Erythroblast (primary cell): ENCODE measurements at regions not wholly inside any gene's neighbourhood (a gene's known extent, or its start where the extent isn't known, plus 50 kb on each side); places are given as distances from the start of the nearest gene placed in this dataset.

ENCODE experiments used
- DNase-seq, 2 experiments: peaks; one replicate each; lab custom pipeline; 2025; lab: John Stamatoyannopoulos, UW
- GATA1 ChIP-seq: IDR thresholded peaks from 2 replicates; pipeline ENCODE4 v1.6.1; 2011; ENCODE audit warnings: low read depth, mild to moderate bottlenecking, control low read depth, low read length, moderate library complexity
- POLR2A ChIP-seq: IDR thresholded peaks from 2 replicates; pipeline ENCODE4 v1.6.1; 2011; ENCODE audit warnings: mild to moderate bottlenecking, low read length

DNA sequence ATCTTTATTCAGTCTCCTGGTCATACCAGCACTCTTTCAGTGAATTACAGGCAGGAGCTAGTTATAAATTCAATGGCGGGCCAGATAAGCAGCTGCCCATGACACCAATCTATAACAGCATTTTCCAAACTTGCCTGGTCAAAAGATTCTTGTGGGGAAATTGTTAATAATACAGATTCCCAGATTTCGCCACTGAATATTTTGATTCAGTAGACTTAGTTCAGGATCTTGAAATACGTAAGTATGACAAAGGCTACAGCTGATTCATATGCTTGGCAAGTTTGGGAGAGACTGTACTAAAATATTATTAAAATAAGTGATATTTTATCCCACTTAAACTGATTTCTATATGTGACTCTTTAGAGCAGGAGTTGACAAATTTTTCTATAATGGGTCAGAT is 119.3 kb downstream of the TMCO5A start:
- DNase-seq: no peak
- TF ChIP-seq POLR2A: no peak
- TF ChIP-seq GATA1: no peak

DNA sequence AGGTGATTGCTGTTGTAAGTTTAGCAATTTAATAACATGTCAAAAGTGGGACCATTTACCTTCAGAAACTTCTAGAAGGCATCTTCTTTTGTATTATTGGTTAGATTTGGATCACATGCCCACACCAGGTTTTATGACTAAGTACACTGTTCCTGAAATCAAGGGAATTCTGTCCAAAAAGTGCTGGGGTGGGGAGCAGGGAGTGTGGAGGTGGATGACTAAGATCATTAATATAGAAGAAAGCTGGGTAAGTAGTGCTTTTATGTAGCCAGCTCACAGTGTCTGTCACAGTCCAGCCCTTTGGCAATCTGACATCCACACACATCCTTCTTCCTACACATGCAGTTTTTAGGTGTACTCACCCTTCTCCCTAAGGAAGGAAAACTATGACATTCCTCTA is 120.0 kb downstream of the TMCO5A start:
- TF ChIP-seq POLR2A (no peak), GATA1 (no peak)
- no peak for DNase-seq

DNA sequence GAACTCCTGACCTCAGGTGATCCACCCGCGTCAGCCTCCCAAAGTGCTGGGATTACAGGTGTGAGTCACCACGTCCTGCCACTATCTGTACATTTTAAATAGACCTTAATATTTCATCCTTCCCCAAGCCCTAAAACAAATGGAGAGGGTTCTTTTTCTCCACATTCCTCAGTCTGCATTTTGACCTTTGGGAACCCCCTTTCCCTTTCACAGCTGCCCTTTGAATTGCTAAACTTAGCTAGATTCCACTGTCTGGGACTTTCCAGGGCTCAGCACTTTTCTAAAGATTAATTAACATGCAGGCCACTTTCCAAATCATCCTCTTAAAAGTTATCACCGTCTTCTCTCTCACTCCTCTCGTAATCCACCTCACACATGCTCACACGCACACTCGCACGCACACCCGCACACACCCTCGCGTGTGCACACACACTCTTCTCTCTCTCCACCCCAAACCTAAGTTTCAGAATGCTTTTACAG is 124.2 kb downstream of the TMCO5A start:
- DNase-seq: no peak
- TF ChIP-seq POLR2A: no peak
- no peak for TF ChIP-seq GATA1

DNA sequence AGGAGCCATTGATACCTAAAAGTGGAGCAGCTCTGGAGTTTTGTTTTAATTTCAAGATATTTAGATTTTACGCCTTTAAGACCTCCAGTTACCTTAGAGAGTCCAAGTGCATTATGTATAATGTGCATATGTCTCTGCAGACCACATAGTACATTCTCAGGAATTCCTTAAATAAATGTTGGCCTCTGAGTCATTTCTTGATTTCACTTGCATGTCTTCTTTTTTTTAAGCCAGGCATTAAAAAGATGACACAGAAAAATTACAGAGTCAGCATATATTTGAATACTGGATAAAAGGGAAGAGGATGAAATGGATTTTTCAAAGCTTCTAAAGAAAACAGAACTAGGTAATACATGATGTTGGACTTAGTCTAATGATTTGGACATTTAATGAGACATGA is 125.2 kb downstream of the TMCO5A start:
- DNase-seq: no peak
- TF ChIP-seq GATA1 (no peak), POLR2A (no peak)

DNA sequence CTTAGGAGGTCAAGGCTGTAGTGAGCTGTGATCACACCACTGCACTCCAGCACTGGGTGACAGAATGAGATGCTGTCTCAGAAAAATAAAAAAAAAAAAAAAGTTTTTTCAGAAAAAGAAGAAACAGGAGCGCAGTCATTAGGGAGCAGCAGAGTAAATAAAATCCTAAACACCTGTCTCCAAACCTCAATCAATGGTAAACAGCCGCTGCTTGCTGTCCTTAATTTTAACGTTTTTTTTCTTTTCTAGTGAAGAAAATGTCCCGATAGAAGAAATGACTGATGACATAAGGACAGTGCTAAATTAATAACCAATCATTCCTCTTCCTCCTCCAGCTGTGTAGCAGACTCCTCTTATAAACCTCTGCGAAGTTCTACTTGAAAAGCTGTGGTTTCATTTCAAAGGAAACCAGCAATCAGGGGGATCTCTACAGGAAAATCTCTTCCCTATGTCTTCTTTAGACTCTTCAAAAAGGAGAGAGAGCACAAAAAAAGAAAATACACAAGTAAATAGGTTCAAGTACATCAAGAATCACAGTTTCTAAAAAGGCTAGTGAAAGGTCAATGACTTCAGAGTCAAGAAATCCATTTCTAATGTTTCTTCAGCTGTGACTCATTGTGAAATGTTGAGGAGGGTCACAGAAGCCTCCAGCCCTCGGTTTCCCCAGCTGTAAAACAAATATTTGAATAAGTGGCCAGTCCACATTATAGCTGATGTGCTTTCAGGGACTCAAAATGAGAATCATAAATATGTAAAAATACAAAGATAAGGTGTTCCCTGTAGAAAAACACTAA is 127.6 kb downstream of the TMCO5A start:
- no peak for DNase-seq
- no peak for TF ChIP-seq GATA1
- TF ChIP-seq POLR2A: no peak

DNA sequence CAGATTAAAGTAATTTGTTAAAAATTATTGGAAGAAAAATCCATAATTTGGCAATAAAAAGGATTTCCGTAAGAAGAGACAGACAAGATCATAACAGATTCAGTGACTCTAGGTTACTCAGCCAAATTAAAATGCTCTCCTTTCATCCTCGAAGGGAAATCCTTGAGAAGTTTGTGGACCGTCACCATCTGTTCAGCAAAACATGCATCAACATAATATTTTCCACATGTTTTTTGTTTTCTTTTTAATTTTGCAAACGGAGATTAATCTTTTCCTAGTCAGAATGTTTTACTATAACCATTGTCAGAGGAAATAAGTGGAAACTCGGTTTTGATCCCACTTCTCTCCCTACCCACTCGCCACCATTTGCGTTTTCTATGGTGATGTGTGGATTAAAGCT is 128.3 kb downstream of the TMCO5A start:
- DNase-seq: no peak
- TF ChIP-seq GATA1 (no peak), POLR2A (no peak)

DNA sequence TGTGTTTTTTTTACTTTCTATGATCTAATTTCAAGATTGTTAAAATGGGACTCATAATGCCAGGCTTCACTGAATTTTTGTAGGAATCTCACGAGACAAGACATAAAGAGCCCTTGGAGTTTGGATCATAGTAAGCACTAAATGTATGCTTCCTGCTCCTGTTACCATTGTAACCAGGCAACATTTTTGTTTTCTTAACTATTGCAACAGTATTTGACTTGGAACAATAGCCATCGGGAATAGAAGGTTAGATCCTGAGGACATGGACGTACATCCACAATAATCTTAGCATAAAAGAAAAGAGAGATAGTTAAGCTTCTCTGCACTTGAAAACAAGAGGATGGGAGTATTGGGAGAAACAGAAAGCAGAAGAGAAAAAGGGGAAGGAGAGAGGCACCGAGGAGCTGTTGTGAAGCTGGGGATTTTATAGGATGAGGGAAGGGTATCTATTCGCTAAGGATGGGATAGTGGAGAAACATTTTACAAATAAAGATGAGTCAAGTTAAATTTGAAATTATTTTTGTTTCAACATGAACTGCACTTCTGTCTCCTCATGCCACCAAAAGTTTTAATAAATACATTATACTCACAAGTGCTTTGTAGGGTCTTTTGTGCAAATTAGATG is 131.4 kb downstream of the TMCO5A start:
- TF ChIP-seq POLR2A (no peak), GATA1 (no peak)
- DNase-seq: no peak

DNA sequence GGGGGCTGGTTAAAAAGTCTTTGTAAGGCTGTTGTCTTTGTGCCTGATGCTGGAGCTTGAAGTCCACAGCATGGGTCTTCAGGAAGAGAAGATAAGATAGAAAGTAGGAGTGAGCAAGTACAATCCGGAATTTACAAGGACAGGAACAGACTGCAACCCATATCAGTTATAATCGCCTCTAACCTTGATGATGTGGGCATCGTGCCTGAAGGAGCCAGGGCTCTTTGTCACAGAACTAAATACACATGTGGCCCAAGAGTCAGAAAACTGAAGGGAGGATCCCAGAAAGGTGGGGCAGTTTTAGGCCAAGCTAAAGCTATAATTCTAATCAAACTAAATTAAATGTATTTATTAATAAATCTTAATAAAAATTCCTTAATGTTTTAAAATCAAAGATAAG is 132.2 kb downstream of the TMCO5A start:
- no peak for TF ChIP-seq POLR2A
- TF ChIP-seq GATA1: no peak
- DNase-seq: no peak

DNA sequence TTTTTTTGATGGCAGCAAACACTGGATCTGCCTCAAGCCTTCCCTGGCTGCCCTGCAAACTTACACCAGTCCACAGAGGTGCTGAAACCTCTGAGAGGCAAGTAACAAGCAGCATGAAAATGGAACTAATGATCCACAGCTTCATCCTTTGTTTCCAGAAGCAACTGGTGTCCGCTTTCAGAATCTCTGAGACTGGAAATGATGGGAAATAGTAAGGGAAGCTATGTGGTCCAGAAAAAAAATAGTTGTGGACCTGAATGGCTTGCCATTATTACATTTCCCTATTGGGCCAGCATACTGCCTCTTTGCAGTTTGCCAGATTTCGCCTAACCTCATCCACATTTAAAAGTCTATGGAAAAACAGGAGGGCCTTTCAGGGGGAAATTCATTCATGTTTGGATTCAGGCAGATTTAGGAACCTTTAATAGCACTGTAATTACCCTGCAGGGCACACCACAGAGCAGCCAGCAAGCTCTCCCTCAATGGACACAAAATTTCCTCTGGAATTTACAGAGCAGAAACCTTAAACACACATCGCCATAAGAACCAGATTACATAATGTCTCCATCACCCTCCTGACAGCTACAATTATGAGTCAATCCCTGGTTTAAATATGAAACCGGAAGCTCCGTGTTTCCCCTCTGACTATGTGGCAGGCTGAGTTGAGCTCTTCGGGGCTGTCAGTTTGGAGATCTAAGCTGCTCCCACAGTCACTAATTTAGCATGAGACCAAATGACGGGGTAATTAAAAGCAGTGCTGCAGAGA is 134.4 kb downstream of the TMCO5A start:
- TF ChIP-seq POLR2A: no peak
- TF ChIP-seq GATA1: no peak
- DNase-seq: peak; percentile 10 to 37

DNA sequence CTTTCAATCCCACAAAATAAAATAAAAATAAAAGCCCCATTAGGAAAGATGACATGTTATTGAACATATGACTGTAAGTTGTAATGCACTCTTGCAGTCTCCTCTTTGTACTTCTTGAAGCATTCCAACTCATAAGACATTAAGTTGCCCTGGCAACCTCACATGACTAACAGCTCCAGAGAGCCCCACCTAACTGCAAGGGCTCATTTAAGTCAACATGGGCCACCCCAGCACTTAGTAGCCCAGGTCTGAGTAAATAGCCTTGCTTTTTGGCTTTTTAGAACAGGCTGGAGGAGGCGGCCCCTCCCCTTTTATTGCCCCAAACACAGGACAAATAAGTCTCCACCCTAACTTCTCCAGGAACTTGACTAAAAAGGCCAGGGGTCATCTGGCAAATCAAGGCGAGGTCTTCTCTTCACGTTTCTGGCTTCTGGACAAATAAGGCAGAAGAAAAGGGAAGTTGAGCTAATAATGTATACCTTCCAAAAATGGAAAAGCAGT is 135.1 kb downstream of the TMCO5A start:
- peak; percentile 35 to 49 for DNase-seq

DNA sequence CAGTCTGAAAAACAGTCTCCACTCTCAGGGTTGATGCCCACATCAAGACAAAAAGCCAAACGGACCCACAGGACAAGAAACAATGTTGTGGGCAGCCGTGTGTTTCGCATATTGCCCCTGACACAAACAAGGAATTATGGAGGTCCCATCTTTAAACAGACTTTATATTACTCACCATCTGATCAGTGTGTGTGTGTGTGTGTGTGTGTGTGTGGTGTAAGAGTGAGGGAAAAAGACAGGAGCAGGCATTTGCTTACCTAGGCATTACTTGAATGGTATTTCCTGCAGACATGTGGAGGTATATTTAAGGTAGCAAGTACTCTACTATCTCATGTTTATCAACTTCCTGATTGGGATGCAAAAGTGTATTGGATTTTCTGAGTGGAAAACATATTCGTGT is 136.3 kb downstream of the TMCO5A start:
- TF ChIP-seq GATA1 (no peak), POLR2A (no peak)
- no peak for DNase-seq

More for the DNA sequence above, 135.1 kb downstream of the TMCO5A start:
- no peak for TF ChIP-seq POLR2A
- TF ChIP-seq GATA1: no peak

DNA sequence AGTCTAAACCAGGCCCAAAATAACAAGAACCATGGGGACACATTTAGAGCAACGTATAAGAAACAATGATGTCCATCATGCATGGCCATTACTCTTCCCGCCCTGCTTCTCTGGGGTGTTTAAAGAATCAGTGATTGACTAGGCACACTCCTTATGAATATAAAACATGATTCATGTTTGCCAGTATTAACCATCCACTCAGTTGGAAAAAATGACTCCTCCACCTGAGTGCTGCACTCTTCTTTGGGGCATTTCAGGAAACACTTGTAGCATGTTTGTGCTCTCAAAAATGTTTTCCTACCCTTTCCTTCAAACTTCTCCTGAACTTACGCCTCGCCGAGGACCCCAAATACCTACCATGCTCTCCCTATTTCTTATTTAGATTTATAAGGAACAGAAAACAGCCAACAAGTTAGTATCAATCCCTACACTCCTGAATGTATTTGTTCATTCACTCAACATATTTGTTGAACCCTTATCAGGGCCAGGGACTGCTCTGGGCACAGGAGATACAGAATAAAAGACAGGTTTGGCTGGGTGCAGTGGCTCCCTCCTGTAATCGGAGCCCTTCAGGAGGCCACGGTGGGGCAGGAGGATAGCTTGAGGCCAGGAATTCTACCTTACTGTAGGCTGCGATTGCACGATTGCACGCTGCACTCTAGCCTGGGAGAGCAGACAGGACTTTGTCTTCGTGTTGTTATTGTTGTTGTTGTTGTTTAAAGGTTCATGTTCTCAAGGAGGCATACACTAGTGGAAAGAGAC is 137.0 kb downstream of the TMCO5A start:
- TF ChIP-seq GATA1 (no peak), POLR2A (no peak)
- DNase-seq: peak in 1 of 2 experiments; percentile 59

DNA sequence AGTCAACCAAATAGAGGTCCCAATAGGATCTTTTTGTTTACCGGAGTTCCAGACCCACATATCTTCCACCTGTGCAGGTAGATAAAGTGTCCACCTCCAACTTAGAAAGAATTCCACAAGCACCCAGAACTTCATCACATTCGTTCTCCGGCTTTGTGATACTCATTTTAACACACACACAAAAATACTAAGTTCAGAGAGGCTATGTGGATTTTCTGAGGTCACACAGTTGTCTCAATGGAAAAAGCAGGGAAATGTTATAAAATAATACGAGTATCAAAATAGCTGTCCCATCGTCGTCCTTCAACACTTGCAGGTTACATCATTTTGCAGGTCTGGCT is 137.5 kb downstream of the TMCO5A start:
- TF ChIP-seq POLR2A (no peak), GATA1 (no peak)
- DNase-seq: no peak
